ENCODE measurements at regions not wholly inside any gene's neighbourhood (a gene's known extent, or its start where the extent isn't known, plus 50 kb on each side); places are given as distances from the start of the nearest gene placed in this dataset.
"Not testable (repeated sequence)": the region's sequence is repeated elsewhere in the genome, so short reads cannot be mapped to it uniquely, and the experiment has no call there.

- DNase-seq, result no peak
Observed at GRCh38 chr9:88821033-88821745, 170.1 kb upstream of the S1PR3 start.

DNA sequence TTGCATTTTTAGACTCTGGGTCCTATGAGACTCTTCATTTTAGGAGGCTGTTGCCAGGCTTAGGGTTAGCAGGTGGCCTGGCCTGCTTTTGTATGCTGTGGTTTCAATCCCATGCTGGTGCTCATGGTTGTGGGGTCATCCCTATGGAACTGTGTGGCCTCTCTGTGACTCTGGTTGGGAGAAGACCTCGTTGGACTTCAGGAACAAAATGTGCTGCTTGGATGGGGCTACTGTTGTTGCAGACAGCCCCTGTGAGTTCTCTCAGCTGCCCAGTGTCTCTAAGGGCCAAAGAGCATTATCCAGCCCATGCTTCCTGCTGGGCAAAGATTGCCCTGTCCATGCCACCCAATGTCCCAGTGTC, 169.5 kb upstream of the S1PR3 start:
- DNase-seq, result no peak

DNA sequence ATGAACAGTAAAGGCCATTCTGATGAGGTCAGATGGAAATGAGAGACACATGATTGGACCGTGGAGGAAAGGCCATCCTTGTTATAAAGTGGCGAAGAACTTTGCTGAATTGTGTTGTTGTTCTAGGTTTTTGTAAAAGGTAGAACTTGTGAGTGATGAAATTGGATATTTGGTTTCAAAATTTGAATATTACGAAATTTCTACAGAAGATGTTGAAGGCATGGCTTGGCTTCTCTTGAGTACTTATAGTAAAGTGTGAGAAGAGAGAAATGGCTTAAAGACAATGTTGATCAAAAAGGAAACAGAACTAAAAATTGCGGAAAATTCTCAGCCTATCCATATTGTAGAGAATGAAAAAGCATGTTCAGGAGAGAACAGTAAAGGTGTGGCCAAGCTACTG, 166.6 kb upstream of the S1PR3 start:
- DNase-seq, result no peak

- no peak for DNase-seq
Observed at GRCh38 chr9:88826181-88826580, 165.1 kb upstream of the S1PR3 start.

GRCh38 chr9:88826771-88827181, 164.5 kb upstream of the S1PR3 start:
- no peak for DNase-seq

DNA sequence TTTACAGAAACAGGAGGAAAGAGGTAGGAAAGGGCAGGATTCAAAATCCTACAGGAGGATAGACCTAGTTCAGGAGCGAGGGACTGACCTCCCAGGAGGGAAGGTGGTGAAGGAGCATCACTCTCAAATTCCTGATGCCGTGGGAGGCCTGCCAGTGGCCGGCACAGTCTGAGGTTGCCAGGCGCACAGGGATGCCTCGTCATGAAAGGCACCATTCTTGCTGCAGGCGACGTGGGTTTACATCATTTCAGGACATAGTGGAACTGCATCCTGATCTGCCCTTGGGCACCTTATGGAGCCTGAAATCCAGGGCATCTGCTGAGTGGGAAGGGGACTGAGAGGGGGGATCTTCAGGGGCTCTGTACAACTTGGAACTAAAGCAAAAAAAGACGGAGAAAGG, 163.2 kb upstream of the S1PR3 start:
- no peak for DNase-seq

- no peak for DNase-seq
Observed at GRCh38 chr9:88828492-88828974, 162.7 kb upstream of the S1PR3 start.

DNA sequence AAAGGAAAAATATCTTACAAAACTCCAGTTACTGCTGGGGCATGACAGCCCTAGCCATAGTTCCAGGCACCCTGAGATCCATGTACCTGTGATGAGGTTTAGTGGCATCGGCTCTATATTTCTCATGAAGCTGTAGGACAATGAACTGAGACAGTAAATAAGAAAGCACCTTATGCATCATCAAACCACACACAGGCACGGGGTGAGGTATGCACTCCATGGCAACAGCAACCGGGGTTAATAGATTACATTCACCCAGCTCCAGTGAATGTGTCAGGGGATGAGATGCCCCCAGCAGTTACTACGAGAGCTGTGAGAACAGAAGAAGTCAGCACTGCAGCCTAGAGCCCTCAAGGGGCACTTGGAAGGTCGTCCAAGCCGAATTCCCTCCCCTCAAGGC, 162.0 kb upstream of the S1PR3 start:
- no peak for DNase-seq

DNA sequence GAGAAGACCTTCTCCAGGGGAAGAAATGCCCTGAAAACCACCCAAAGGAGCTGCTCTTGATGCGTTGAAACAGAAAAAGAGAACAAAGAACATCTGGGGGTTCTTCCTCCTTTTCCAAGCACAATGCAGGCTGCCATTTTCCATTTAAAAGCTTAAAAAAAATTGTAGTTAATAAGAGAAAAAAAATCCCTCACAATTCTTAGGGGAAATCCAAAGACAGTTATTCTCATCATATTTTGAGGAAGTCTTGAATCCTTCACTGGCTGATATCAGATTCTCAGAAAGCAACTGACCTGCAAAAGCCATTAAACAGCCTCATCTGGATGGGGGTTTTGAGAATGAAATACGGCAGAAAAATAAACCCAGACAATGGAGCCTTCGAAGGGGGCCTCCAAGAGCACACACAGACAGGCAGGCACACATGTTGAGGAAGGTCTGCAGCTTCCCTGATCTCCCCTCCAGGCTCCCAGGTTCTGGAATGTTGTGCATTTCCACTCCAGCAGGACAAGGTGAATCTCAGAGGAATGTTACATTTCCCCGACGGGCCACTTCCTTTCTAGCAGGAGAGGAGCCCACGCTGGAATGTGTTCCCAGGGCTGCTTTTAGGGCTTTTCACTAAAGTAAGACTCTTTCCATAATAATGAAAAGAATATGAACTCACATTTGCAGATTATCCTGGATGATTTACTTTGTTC, 159.4 kb upstream of the S1PR3 start:
- no peak for DNase-seq

GRCh38 chr9:88833946-88834345, 157.3 kb upstream of the S1PR3 start:
- no peak for DNase-seq

- DNase-seq, result no peak
Observed at GRCh38 chr9:88835038-88835466, 156.2 kb upstream of the S1PR3 start.

GRCh38 chr9:88835772-88836171, 155.5 kb upstream of the S1PR3 start:
- no peak for DNase-seq

DNA sequence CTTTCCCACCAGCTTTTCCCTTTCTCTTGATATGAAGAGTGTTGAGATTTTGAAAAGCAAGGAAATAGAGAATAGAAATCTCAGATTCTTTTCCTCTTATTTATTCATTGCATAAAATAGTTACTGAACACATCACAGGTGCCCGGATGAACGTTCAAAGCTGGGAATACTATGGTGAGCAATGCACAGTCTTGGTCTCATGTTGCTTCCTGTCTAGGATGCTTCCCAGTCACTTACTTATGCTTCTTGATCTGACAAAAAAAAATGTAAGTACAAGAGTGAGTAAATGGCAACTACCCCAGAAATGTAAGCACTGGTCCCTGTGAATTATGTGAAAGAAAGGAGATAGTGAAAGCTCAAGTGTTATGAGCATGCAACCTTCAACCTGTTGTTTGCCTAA, 153.5 kb upstream of the S1PR3 start:
- no peak for DNase-seq

DNA sequence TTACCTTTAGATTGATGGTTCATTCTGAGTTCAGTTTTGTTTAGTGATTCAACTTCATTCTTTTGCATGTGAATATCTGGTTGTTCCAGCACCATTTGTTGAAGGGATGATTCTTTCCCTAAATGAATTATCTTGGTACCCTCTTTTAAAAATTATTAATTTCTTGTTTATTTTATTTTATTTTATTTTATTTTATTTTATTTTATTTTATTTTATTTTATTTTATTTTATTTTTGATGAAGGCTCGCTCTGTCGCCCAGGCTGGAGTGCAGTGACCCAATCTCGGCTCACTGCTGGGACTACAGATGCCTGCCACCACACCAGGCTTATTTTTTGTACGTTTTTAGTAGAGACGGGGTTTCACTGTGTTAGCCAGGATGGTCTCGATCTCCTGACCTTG, 141.4 kb upstream of the S1PR3 start:
- not testable (repeated sequence) for DNase-seq

GRCh38 chr9:88852794-88853193, 138.5 kb upstream of the S1PR3 start:
- no peak for DNase-seq

DNA sequence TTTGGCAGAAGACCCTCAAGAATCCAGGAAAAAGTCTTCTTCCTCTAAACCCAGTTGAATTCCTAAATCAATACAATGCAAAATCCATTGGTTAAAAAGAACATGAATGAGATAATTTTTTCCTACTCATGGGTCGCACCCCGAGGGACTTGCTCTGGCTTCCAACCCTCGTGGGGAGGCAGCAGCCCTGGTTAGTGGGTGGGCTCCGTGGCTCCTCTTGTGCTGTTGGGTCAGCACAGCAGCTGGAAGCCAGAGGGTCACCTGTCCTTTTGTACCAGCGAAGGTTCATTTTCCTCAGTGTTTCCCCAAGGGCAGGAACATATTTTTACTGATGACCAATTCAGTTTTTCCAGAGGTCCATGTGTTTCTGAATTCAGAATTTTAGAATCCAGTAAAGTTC, 120.6 kb upstream of the S1PR3 start:
- DNase-seq, result no peak

DNA sequence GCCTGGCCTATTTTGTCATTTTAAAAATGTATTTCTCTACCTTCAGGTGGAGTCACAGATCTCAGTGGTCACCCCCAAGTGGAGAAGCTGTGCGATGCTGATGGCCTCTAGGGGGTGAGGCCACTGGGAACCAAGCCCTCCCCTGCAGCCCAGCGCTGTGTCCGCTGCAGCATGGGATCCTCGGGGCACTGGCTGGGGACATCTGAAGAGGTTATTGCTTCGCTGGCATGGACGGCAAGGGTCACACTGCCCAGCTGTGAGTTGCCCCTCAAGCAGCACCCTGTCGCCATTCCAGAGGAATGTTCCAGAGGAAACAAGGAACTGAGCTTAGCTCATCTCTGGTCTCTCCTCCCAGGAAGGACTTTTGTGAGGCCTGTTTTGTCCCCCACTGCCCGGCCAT, 119.6 kb upstream of the S1PR3 start:
- no peak for DNase-seq

- DNase-seq, result no peak
Observed at GRCh38 chr9:88872192-88872946, 118.9 kb upstream of the S1PR3 start.

DNA sequence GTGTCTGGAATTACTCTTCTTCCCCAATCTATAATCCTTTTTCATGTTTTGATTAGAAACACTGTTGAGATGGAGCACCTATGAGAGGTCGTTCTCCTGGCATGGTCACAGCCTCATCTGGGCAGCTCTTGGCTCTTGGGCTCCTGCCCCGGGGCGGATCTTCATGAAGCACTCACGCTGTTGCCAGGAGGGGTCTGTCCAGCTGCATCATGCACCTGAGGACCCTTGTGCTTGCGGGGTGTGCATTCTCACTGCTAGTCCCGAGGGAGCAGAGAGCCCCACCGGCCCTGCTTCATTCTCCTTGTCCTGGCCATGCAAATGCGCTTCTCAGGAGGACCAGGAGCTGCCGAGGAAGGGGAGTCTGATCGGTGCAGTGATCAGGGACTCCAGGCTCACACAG, 117.6 kb upstream of the S1PR3 start:
- DNase-seq, result no peak

GRCh38 chr9:88874391-88874790, 116.9 kb upstream of the S1PR3 start:
- no peak for DNase-seq

DNA sequence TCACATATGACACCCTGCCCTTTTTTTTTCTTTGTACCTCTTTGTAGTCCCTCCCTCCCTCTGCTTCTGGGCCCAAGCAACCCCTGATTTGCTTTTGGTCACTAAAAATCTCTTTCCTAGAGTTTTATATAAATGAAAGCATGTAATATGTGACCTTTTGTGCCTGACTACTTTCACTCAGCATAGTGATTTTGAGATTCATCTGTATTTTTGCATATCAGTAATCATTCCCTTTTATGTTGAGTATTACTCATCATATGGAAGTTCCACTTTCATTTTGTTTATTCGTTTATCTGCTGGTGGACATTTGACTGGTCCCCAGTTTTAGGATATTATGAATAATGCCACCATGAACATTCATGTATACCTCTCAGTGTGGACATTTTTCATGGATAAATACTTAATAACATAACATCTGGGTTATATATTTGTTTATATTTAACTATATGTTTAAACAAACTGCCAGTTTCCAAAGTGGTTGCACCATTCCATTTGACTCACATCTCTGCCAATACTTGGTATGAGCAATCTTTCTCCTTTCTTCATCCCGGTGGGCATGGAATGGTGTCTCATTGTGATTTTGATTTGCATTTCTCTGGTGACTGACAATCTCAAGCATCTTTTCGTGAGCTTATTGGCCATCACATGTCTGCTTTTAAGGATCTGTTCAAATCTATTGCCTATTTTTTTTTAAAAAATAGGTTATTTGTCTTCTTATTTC, 115.7 kb upstream of the S1PR3 start:
- DNase-seq, result no peak

DNA sequence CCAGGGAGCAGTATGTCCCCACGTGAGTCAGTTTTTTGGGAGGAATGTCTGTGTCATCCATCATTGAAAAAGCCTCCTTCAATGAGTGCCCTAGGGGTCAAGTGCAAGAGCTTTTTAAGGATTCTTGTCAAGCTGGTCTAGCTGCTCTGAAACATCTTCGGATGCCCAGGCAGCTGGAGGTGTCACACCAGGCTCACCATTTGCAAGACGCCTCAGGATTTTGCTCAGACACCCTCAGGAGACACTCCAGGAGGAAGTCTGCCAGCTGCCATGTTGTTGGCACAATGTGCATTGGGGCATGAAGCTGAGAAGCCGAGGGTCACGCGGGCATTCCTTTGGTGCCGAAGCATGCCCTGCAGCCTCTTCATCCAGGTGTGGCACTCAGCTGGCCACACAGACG, 111.1 kb upstream of the S1PR3 start:
- DNase-seq, result no peak

GRCh38 chr9:88884291-88884690, 107.0 kb upstream of the S1PR3 start:
- DNase-seq, result not testable (repeated sequence)

All from activated effector memory CD4-positive, alpha-beta T cell treated with anti-CD3 and anti-CD28 coated beads, Interleukin-2, amount 50 U/mL, for 16 hours (primary cell).